Stimulated activated CD4-positive, alpha-beta T cell treated with anti-CD3 and anti-CD28 coated beads, Interleukin-12 subunit alpha, Interleukin-12 subunit beta, amount 100 ng/mL, for 48 hours (primary cell): ENCODE measurements at regions not wholly inside any gene's neighbourhood (a gene's known extent, or its start where the extent isn't known, plus 50 kb on each side); places are given as distances from the start of the nearest gene placed in this dataset.

Source experiments
- DNase-seq, 3 donors: peaks; one replicate each; pipeline ENCODE4 v3.0.0-alpha.2; 2020; ENCODE audit warnings: low read depth in 2 of 3, low spot score in 1 of 3

- no peak for DNase-seq
Measured at GRCh38 chr9:86798966-86799365, 148.3 kb downstream of the GAS1 start.

- DNase-seq, result no peak
Measured at GRCh38 chr9:86796666-86797065, 150.6 kb downstream of the GAS1 start.

GRCh38 chr9:86795823-86796553, 151.3 kb downstream of the GAS1 start:
- no peak for DNase-seq

- no peak for DNase-seq
Measured at GRCh38 chr9:86795047-86795442, 152.3 kb downstream of the GAS1 start.

- DNase-seq, result no peak
Measured at GRCh38 chr9:86794391-86795046, 152.8 kb downstream of the GAS1 start.

GRCh38 chr9:86792136-86792535, 155.2 kb downstream of the GAS1 start:
- DNase-seq, result no peak

GRCh38 chr9:86790805-86791204, 156.5 kb downstream of the GAS1 start:
- no peak for DNase-seq

GRCh38 chr9:86788456-86788855, 158.8 kb downstream of the GAS1 start:
- DNase-seq, result no peak

- no peak for DNase-seq
Measured at GRCh38 chr9:86783884-86784283, 163.4 kb downstream of the GAS1 start.

- DNase-seq, result no peak
Measured at GRCh38 chr9:86782831-86783230, 164.5 kb downstream of the GAS1 start.

- no peak for DNase-seq
Measured at GRCh38 chr9:86778761-86779160, 168.5 kb downstream of the GAS1 start.

GRCh38 chr9:86775718-86776117, 171.6 kb downstream of the GAS1 start:
- DNase-seq, result no peak

GRCh38 chr9:86774116-86774515, 173.2 kb downstream of the GAS1 start:
- DNase-seq, result no peak

GRCh38 chr9:86773422-86773945, 173.8 kb downstream of the GAS1 start:
- no peak for DNase-seq

GRCh38 chr9:86772635-86772993, 174.7 kb downstream of the GAS1 start:
- no peak for DNase-seq

GRCh38 chr9:86771941-86772634, 175.2 kb downstream of the GAS1 start:
- no peak for DNase-seq

GRCh38 chr9:86771420-86771819, 175.9 kb downstream of the GAS1 start:
- DNase-seq, result no peak

- DNase-seq, result no peak
Measured at GRCh38 chr9:86768709-86769108, 178.6 kb downstream of the GAS1 start.

GRCh38 chr9:86768020-86768419, 179.3 kb downstream of the GAS1 start:
- DNase-seq, result no peak

- no peak for DNase-seq
Measured at GRCh38 chr9:86767373-86767772, 179.9 kb downstream of the GAS1 start.

GRCh38 chr9:86766912-86767311, 180.4 kb downstream of the GAS1 start:
- no peak for DNase-seq

- no peak for DNase-seq
Measured at GRCh38 chr9:86766511-86766910, 180.8 kb downstream of the GAS1 start.
